ENCODE measurements at regions not wholly inside any gene's neighbourhood (a gene's known extent, or its start where the extent isn't known, plus 50 kb on each side); places are given as distances from the start of the nearest gene placed in this dataset.

- H3K4me1 Mint-ChIP-seq = no peaks in the 10 kb centered on the region
- H3K27ac Mint-ChIP-seq = no peak overlapping the region
- H3K4me3 Mint-ChIP-seq = no peak overlapping the region
- POLR2A ChIA-PET = no interaction called here
- peaks cover 3% of the 10 kb centered on the region for H3K27me3 Mint-ChIP-seq
- H3K9me3 Mint-ChIP-seq = no peaks in the 10 kb centered on the region
- DNase-seq = no peak
- no peak for ATAC-seq (ENCODE audit: low read depth)
- no peaks in the 10 kb centered on the region for H3K36me3 Mint-ChIP-seq
Observed at GRCh38 chr2:157056200-157056676, 201.3 kb upstream of the GALNT5 start.

GRCh38 chr2:157058161-157058560 lies 199.3 kb upstream of the GALNT5 start:
- no peak for DNase-seq
- H3K36me3 Mint-ChIP-seq = no peaks in the 10 kb centered on the region
- ATAC-seq (ENCODE audit: low read depth) = no peak
- no peak overlapping the region for H3K27ac Mint-ChIP-seq
- no peaks in the 10 kb centered on the region for H3K4me1 Mint-ChIP-seq
- POLR2A ChIA-PET = no interaction called here
- H3K9me3 Mint-ChIP-seq = no peaks in the 10 kb centered on the region
- H3K27me3 Mint-ChIP-seq = peaks cover 3% of the 10 kb centered on the region
- no peak overlapping the region for H3K4me3 Mint-ChIP-seq

GRCh38 chr2:157059036-157059435 lies 198.5 kb upstream of the GALNT5 start:
- no peaks in the 10 kb centered on the region for H3K36me3 Mint-ChIP-seq
- H3K27ac Mint-ChIP-seq = no peak overlapping the region
- ATAC-seq (ENCODE audit: low read depth) = no peak
- peaks cover under 1% of the 10 kb centered on the region for H3K27me3 Mint-ChIP-seq
- no peak overlapping the region for H3K4me3 Mint-ChIP-seq
- POLR2A ChIA-PET = no interaction called here
- no peaks in the 10 kb centered on the region for H3K9me3 Mint-ChIP-seq
- DNase-seq = no peak
- no peaks in the 10 kb centered on the region for H3K4me1 Mint-ChIP-seq

GRCh38 chr2:157061799-157062198 lies 195.7 kb upstream of the GALNT5 start:
- ATAC-seq (ENCODE audit: low read depth) (no peak), DNase-seq (no peak)
- H3K9me3 Mint-ChIP-seq = no peaks in the 10 kb centered on the region
- POLR2A ChIA-PET = no interaction called here
- H3K36me3 Mint-ChIP-seq = no peaks in the 10 kb centered on the region
- H3K27me3 Mint-ChIP-seq = no peaks in the 10 kb centered on the region
- H3K4me3 Mint-ChIP-seq = no peak overlapping the region
- H3K4me1 Mint-ChIP-seq = no peaks in the 10 kb centered on the region
- H3K27ac Mint-ChIP-seq = no peak overlapping the region

- Mint-ChIP-seq H3K27me3 (no peaks in the 10 kb centered on the region), H3K4me1 (no peaks in the 10 kb centered on the region), H3K9me3 (no peaks in the 10 kb centered on the region), H3K36me3 (no peaks in the 10 kb centered on the region), H3K4me3 (no peak overlapping the region), H3K27ac (no peak overlapping the region)
- DNase-seq (no peak), ATAC-seq (ENCODE audit: low read depth) (no peak)
- POLR2A ChIA-PET = no interaction called here
Observed at GRCh38 chr2:157067562-157067961, 189.9 kb upstream of the GALNT5 start.

GRCh38 chr2:157068237-157068636 lies 189.3 kb upstream of the GALNT5 start:
- Mint-ChIP-seq H3K4me1 (no peaks in the 10 kb centered on the region), H3K4me3 (no peak overlapping the region), H3K9me3 (no peaks in the 10 kb centered on the region), H3K27me3 (no peaks in the 10 kb centered on the region), H3K27ac (no peak overlapping the region), H3K36me3 (no peaks in the 10 kb centered on the region)
- POLR2A ChIA-PET = interaction anchor here (0.6 kb wide), 1 partner anchor 531 kb away, joined by 6 read pairs; no protein-coding TSS in a partner anchor
- ATAC-seq (ENCODE audit: low read depth) (no peak), DNase-seq (no peak)

- no peaks in the 10 kb centered on the region for H3K9me3 Mint-ChIP-seq
- no peak for DNase-seq
- no peaks in the 10 kb centered on the region for H3K27me3 Mint-ChIP-seq
- no peaks in the 10 kb centered on the region for H3K4me1 Mint-ChIP-seq
- POLR2A ChIA-PET = no interaction called here
- no peaks in the 10 kb centered on the region for H3K36me3 Mint-ChIP-seq
- no peak overlapping the region for H3K27ac Mint-ChIP-seq
- no peak for ATAC-seq (ENCODE audit: low read depth)
- H3K4me3 Mint-ChIP-seq = no peak overlapping the region
Observed at GRCh38 chr2:157075924-157076323, 181.6 kb upstream of the GALNT5 start.

GRCh38 chr2:157076526-157077161 lies 180.9 kb upstream of the GALNT5 start:
- ATAC-seq (ENCODE audit: low read depth) (no peak), DNase-seq (no peak)
- POLR2A ChIA-PET = no interaction called here
- Mint-ChIP-seq H3K27me3 (no peaks in the 10 kb centered on the region), H3K4me3 (no peak overlapping the region), H3K4me1 (no peaks in the 10 kb centered on the region), H3K9me3 (no peaks in the 10 kb centered on the region), H3K27ac (no peak overlapping the region), H3K36me3 (no peaks in the 10 kb centered on the region)

- DNase-seq = no peak
- Mint-ChIP-seq H3K27me3 (no peaks in the 10 kb centered on the region), H3K36me3 (no peaks in the 10 kb centered on the region), H3K9me3 (no peaks in the 10 kb centered on the region), H3K4me3 (no peak overlapping the region), H3K4me1 (no peaks in the 10 kb centered on the region), H3K27ac (no peak overlapping the region)
- no peak for ATAC-seq (ENCODE audit: low read depth)
- POLR2A ChIA-PET = no interaction called here
Observed at GRCh38 chr2:157077753-157078350, 179.7 kb upstream of the GALNT5 start.

- H3K27ac Mint-ChIP-seq = no peak overlapping the region
- H3K9me3 Mint-ChIP-seq = no peaks in the 10 kb centered on the region
- no peak for ATAC-seq (ENCODE audit: low read depth)
- H3K27me3 Mint-ChIP-seq = no peaks in the 10 kb centered on the region
- no peak for DNase-seq
- no peak overlapping the region for H3K4me3 Mint-ChIP-seq
- H3K4me1 Mint-ChIP-seq = no peaks in the 10 kb centered on the region
- no peaks in the 10 kb centered on the region for H3K36me3 Mint-ChIP-seq
- POLR2A ChIA-PET = no interaction called here
Observed at GRCh38 chr2:157082950-157083349, 174.6 kb upstream of the GALNT5 start.

- Mint-ChIP-seq H3K4me1 (no peaks in the 10 kb centered on the region), H3K27ac (no peak overlapping the region), H3K9me3 (no peaks in the 10 kb centered on the region), H3K4me3 (no peak overlapping the region), H3K36me3 (no peaks in the 10 kb centered on the region), H3K27me3 (no peaks in the 10 kb centered on the region)
- no peak for DNase-seq
- POLR2A ChIA-PET = no interaction called here
- ATAC-seq (ENCODE audit: low read depth) = no peak
Observed at GRCh38 chr2:157085522-157085921, 172.0 kb upstream of the GALNT5 start.

GRCh38 chr2:157087373-157088002 lies 170.0 kb upstream of the GALNT5 start:
- Mint-ChIP-seq H3K4me3 (no peak overlapping the region), H3K27ac (no peak overlapping the region), H3K27me3 (no peaks in the 10 kb centered on the region), H3K9me3 (no peaks in the 10 kb centered on the region), H3K4me1 (no peaks in the 10 kb centered on the region), H3K36me3 (no peaks in the 10 kb centered on the region)
- POLR2A ChIA-PET = no interaction called here
- DNase-seq (no peak), ATAC-seq (ENCODE audit: low read depth) (no peak)

GRCh38 chr2:157093666-157094065 lies 163.8 kb upstream of the GALNT5 start:
- Mint-ChIP-seq H3K4me3 (no peak overlapping the region), H3K27me3 (no peaks in the 10 kb centered on the region), H3K36me3 (no peaks in the 10 kb centered on the region), H3K4me1 (no peaks in the 10 kb centered on the region), H3K9me3 (peaks cover 2% of the 10 kb centered on the region), H3K27ac (no peak overlapping the region)
- no peak for ATAC-seq (ENCODE audit: low read depth)
- POLR2A ChIA-PET = no interaction called here
- no peak for DNase-seq

- DNase-seq (no peak), ATAC-seq (ENCODE audit: low read depth) (no peak)
- peaks cover 3% of the 10 kb centered on the region for H3K9me3 Mint-ChIP-seq
- H3K27me3 Mint-ChIP-seq = no peaks in the 10 kb centered on the region
- peaks cover 3% of the 10 kb centered on the region for H3K4me1 Mint-ChIP-seq
- H3K4me3 Mint-ChIP-seq = no peak overlapping the region
- H3K36me3 Mint-ChIP-seq = no peaks in the 10 kb centered on the region
- POLR2A ChIA-PET = no interaction called here
- no peak overlapping the region for H3K27ac Mint-ChIP-seq
Observed at GRCh38 chr2:157105372-157105771, 152.1 kb upstream of the GALNT5 start.

Data from activated naive CD8-positive, alpha-beta T cell treated with anti-CD3 and anti-CD28 coated beads, Interleukin-2, amount 10 ng/mL, durations not matched to agents 7 days and 5 days (primary cell).